ENCODE measurements at regions not wholly inside any gene's neighbourhood (a gene's known extent, or its start where the extent isn't known, plus 50 kb on each side); places are given as distances from the start of the nearest gene placed in this dataset.

DNA sequence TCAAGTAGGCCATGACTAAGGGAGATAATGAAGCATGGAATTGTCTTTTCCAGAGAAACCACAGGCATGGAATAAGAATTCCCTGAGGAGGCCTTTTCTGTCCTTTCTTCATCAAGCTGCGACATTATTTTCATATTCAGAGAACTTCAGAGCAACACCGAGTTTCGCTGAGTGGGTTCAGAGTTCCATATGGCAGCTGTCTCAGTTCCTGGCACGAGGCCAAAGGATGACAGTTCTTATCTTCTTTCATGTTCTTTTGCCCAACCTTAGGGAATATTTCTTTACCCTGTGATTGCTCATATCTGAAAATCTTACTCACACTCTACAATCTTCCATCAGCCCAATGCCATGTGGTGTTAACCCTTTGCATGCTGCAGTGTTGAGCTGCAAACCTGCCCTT lies 135.3 kb upstream of the BMP2 start:
- no peak overlapping the region for H3K4me3 ChIP-seq (ENCODE audit: low read depth, low read length)
- TF ChIP-seq, protein P1, sequence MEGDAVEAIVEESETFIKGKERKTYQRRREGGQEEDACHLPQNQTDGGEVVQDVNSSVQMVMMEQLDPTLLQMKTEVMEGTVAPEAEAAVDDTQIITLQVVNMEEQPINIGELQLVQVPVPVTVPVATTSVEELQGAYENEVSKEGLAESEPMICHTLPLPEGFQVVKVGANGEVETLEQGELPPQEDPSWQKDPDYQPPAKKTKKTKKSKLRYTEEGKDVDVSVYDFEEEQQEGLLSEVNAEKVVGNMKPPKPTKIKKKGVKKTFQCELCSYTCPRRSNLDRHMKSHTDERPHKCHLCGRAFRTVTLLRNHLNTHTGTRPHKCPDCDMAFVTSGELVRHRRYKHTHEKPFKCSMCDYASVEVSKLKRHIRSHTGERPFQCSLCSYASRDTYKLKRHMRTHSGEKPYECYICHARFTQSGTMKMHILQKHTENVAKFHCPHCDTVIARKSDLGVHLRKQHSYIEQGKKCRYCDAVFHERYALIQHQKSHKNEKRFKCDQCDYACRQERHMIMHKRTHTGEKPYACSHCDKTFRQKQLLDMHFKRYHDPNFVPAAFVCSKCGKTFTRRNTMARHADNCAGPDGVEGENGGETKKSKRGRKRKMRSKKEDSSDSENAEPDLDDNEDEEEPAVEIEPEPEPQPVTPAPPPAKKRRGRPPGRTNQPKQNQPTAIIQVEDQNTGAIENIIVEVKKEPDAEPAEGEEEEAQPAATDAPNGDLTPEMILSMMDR (IDR thresholded peaks at IDR 0.05; ENCODE audit: low read depth, low read length) = no peak

DNA sequence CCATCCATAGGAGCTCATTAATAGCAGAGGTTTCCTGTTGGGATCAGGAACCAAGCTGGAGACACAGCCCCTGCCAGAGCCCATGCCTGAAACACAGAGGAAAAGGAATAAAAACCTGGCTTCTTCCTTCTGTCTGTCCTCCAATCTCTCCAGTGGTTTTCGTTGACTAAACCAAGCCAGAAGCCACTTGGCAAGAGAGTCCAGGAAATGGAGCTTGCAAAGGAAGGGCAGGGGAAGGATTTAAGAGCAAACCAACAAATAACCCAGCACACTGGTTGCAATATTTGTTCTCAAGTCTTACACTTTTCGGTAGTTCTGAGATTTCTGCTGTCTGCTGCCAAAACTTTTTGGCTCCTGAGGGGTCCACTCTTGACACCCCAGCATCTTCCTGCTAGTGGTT lies 137.0 kb upstream of the BMP2 start:
- H3K4me3 ChIP-seq (ENCODE audit: low read depth, low read length) = no peak overlapping the region
- TF ChIP-seq, protein P1 (IDR thresholded peaks at IDR 0.05; ENCODE audit: low read depth, low read length) = no peak

DNA sequence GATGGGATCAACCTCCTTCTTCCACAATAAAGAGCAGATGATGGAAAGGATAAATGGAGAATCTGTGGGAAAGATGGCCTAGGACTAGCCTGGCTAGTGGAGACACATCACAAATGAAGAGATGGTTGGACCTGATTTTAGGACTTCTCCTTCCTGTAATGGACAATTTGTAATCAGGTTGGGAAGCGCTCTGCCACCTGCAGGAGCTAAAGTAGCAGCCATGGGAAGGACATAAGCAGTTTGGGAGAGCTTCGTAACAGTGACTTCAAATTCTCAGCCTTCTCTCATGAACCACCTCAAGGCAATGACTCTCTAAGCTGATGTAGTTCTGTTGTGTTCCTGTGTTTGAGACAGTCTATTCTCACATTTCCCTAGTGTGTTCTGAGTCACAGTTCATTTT lies 137.9 kb upstream of the BMP2 start:
- no peak overlapping the region for H3K4me3 ChIP-seq (ENCODE audit: low read depth, low read length)
- TF ChIP-seq, protein P1 (IDR thresholded peaks at IDR 0.05; ENCODE audit: low read depth, low read length) = no peak

DNA sequence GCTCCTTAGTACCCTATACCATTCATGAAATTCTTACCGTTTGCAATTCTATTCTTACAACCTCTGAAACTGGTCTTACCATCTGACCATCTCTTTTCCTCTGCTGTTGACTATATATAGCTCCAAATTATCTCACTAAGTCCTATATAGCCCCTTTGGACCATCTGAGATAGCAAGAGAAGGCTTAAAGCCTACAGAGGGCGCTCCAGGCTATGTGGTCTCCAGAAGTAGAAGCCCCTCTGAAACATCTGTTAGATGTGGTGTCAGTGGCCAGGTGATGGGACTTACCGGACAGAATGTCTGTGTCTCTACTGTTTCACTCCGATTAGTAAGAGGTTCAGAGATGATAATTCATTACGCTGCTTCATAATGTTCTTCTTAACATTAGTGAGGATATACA lies 140.7 kb upstream of the BMP2 start:
- TF ChIP-seq, protein P1 (IDR thresholded peaks at IDR 0.05; ENCODE audit: low read depth, low read length) = no peak
- H3K4me3 ChIP-seq (ENCODE audit: low read depth, low read length) = no peak overlapping the region

DNA sequence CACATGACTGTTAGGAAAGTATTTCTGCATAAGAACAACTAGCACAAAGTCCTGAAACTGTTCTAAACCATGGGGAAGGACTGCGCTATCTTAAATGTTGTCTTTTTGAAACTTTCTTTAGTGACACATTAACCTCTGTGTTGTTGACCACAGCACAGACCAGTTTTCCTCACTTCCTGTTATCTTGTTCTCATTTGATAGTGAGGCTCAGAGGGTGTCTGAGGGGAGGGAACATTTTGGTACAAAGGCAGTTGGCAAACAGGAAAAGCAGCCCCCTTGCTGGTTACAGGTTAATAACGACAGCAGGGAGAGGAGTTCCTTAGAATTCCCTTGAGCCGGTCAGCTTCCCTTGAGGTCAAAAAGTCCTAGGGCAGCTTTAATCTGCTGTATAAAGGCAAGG lies 143.5 kb upstream of the BMP2 start:
- H3K4me3 ChIP-seq (ENCODE audit: low read depth, low read length) = no peak overlapping the region

DNA sequence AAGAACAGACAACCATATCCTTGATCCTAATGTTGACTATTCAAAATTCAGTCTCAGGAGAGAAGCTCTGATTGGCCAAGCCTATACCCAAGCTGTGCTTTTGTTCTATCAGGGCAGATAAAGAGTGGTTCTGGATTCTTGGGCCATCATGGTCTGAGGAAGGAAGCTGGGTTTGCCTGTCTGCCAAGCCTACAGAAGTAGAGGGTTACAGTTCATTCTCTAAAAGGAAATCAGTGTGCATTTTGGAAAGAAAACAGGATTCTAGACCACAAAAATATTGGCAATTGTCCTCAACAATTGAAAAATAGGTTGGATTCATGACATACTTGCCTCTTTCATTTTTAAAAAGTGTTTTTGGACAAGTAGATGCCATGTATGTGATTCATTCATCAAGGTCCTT lies 145.4 kb upstream of the BMP2 start:
- TF ChIP-seq, protein P1 (IDR thresholded peaks at IDR 0.05; ENCODE audit: low read depth, low read length) = no peak
- H3K4me3 ChIP-seq (ENCODE audit: low read depth, low read length) = no peak overlapping the region

More for the DNA sequence above, 143.5 kb upstream of the BMP2 start:
- TF ChIP-seq, protein P1 (IDR thresholded peaks at IDR 0.05; ENCODE audit: low read depth, low read length) = no peak

DNA sequence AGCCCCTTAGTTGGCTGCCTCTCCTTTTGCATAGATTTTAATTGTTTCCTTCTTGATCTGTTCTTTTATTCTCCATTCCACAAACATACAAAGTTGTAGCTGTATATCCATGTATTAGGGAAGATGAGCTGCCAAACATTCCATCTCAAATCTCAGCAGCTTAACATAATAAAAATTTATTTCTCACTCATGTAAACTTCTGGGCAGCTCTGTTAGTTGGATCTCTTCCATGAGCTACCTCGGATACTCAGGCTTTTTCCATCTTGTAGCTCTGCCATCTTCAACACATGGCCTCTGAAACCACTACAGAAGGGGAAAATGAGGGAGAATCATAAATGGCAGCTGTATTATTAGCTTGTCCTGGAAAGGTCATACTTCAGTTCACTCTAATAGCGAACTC lies 149.4 kb upstream of the BMP2 start:
- no peak overlapping the region for H3K4me3 ChIP-seq (ENCODE audit: low read depth, low read length)
- TF ChIP-seq, protein P1 (IDR thresholded peaks at IDR 0.05; ENCODE audit: low read depth, low read length) = no peak

All from WI38 (cell line).